Activated naive CD4-positive, alpha-beta T cell treated with anti-CD3 and anti-CD28 coated beads, Interleukin-2, amount 50 U/mL, for 72 hours (primary cell): ENCODE measurements at regions not wholly inside any gene's neighbourhood (a gene's known extent, or its start where the extent isn't known, plus 50 kb on each side); places are given as distances from the start of the nearest gene placed in this dataset.
A peak's percentile ranks its signal among the peaks of the same experiment; 100 is the strongest.
"Not testable (repeated sequence)": the region's sequence is repeated elsewhere in the genome, so short reads cannot be mapped to it uniquely, and the experiment has no call there.

Source experiments
- ATAC-seq, 2 donors: fragments of 150-1000 bp; cut with Tn5 transposase; 2 replicates each; pipeline ENCODE4 v1.10.0; 2021; ENCODE audit warnings: mild to moderate bottlenecking in 2 of 2, moderate library complexity in 2 of 2
- DNase-seq, 2 donors: peaks; one replicate each; pipeline ENCODE4 v3.0.0; 2021 to 2022; ENCODE audit warnings: low spot score in 2 of 2
- H3K27ac Mint-ChIP-seq, 2 donors: one replicate each; pipeline ENCODE4 v1.8.0; 2022; ENCODE audit warnings: mild to moderate bottlenecking in 2 of 2, mixed read lengths in 2 of 2
- H3K36me3 Mint-ChIP-seq, 2 donors: one replicate each; pipeline ENCODE4 v1.8.0; 2022; ENCODE audit warnings: mixed read lengths in 2 of 2
- H3K9me3 Mint-ChIP-seq, 2 donors: one replicate each; pipeline ENCODE4 v1.8.0; 2022; ENCODE audit warnings: mixed read lengths in 2 of 2

DNA sequence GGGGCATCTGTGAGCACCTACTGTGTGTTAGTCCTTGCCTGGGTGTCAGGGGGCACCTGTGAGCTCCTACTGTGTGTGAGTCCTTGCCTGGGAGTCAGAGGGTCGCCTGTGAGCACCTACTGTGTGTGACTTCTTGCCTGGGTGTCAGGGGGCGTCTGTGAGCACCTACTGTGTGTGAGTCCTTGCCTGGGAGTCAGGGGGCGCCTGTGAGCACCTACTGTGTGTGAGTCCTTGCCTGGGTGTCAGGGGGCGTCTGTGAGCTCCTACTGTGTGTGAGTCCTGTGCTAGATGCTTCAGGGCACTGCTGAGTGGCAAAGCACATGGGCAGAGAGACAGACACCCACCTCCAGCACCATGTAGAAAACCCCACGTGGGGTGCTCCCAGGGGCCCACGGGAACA, 66.9 kb upstream of the COL5A1 start:
- DNase-seq, result peak in 1 of 2 donors; percentile 37
- not testable (repeated sequence) for H3K9me3 Mint-ChIP-seq, H3K36me3 Mint-ChIP-seq, H3K27ac Mint-ChIP-seq, ATAC-seq

DNA sequence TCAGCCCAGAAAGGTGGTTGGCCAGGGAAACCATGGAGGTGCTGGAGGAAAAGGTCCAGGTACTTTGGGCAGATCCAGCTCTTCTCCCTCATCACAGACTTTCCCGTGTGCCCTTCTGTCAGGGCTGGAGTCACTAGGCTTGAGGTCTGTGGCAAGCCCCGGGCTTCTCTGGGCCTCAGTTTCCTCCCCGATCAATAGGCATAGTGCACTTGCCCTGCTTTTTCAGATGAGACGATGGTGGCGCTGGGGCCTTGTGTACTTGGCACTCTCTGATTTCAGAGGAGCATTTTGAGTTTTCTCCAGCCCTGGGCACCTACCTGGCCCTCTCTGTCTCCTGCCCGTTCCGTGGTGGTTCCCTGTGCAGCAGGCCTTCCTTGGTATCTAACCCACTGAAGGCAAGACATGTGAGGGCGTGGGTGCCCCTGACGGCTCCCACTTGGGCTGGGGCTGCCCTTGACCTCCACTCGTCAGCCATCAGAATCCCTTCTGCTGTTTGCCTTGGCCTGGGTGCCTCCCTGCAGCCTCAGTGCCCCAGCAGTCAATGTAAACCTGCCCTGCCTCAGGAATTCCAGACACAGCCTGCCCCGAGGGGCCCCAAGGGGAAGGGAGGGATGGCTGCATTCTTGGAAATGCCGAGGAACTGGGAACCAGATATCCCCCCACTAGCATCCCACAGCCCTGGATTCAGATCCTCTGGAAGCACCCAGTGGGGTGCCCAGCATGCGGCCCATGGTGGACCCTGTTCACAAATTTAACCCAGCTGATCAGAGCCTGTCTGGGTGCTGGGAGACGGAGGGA, 66.3 kb upstream of the COL5A1 start:
- Mint-ChIP-seq H3K9me3 (no peaks in the 10 kb centered on the region), H3K36me3 (no peaks in the 10 kb centered on the region), H3K27ac (no peak overlapping the region)
- ATAC-seq (no peak), DNase-seq (peak in 1 of 2 donors; percentile 7)

DNA sequence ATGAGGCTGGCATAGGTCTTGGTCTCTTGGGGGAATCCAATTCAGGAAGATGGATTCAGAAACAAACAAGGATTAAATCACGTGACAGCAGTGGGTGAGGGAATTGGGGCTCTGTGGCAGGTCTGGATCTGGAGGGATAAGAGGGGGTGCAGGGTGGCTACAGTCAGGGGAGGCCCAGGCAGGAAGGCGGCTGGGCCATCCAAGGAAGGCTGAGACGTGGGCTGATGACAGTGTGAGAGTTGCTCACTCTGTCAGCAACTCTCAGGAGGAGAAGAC, 65.8 kb upstream of the COL5A1 start:
- ATAC-seq (no peak), DNase-seq (peak in 1 of 2 donors; percentile 1)
- Mint-ChIP-seq H3K9me3 (no peaks in the 10 kb centered on the region), H3K36me3 (no peaks in the 10 kb centered on the region), H3K27ac (no peak overlapping the region)

DNA sequence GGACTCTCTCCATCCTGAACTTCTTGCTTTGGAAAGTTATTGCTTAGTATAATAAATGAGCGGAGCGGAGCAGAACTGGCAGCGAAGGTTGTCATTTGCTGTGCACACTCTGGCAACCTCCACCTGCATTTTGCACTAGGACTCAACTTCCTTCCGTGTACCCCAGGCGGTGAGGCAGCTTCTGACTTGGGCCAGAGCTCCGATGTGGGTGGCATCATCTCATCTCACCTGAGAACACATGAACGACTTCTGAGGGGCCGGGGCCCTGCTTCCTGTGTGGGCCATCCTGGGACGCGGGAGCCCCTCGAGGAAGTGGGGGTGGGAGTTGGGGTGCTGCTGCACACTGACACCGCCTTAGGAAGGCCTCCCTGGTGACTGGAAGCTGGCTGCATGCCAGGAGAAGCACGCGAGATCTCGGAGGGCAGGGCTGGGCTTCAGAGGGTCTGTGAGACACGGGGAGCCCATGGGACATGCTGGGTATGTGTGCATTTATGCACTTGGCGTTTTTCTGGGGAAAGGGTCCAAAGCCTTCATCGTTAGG, 56.5 kb upstream of the COL5A1 start:
- no peak for ATAC-seq
- H3K36me3 Mint-ChIP-seq, result no peaks in the 10 kb centered on the region
- no peak for DNase-seq
- H3K9me3 Mint-ChIP-seq, result no peaks in the 10 kb centered on the region
- no peak overlapping the region for H3K27ac Mint-ChIP-seq

DNA sequence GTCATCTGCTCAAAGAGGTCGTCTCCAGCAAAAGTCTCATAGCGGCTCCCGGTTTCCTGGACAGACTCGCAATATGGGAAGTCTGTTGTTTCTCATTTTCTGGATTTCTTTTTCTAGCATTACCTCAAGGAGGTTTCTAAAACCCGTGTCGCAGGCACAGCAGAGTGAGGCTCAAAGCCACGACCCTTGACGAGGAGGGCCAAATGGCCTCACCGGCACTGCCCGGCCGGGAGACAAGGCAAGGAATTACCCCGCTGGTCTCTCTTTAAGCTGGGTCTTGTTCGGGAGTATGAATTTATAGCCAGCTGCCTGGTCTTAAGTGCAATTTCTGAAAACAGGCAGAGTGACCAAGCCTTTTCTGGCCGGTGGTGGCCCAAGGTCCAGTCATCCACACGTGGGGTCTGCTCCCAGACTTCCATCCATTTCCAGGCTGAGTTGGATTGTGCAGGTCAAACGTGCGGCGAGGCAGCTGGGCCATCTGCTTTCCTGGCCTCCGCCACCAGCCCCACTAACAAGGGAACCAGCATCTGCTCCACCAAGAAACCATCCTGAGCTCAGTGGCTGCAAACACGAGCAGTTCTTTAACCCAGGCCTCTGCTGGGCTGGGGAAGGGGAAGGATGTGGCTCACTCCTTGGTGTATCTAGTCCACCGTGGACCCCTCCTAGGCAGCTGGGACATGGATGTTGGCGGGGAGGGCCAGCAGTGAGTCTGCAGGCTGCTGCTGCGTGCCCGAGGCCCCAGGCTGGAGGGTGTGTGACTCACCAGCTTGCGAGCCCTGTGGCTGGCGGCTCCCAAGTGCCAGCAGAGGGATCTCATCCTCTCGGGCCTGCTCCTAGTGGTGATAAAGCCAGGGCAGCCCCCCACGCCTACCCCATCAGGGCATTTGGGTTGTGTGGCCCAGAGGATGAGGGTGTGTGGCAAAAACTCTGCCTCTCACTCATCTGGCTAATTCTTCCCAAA, 55.6 kb upstream of the COL5A1 start:
- DNase-seq (no peak), ATAC-seq (no peak)
- no peaks in the 10 kb centered on the region for H3K9me3 Mint-ChIP-seq
- H3K36me3 Mint-ChIP-seq, result no peaks in the 10 kb centered on the region
- H3K27ac Mint-ChIP-seq, result no peak overlapping the region

DNA sequence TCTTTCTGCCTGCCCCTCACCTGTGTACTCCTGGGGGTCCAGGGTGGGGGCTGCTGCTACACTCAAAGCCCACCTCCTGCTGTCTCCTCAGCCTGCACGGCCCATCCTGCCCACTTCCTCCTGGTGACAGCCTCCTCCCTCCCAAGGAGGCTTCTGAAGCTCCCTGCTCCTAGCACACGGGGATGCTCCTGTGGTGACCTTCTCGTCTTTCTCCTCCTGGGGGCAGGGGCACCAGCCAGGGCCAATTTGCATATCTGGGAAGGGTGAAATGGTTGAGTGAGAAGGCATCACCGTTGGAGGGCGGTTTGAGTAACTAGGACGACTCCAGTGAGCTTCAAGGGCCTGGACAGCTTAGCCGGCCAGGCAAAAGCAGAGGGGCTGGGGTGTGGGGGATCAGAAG, 51.9 kb upstream of the COL5A1 start:
- DNase-seq (no peak), ATAC-seq (no peak)
- H3K36me3 Mint-ChIP-seq, result no peaks in the 10 kb centered on the region
- H3K9me3 Mint-ChIP-seq, result no peaks in the 10 kb centered on the region
- no peak overlapping the region for H3K27ac Mint-ChIP-seq

DNA sequence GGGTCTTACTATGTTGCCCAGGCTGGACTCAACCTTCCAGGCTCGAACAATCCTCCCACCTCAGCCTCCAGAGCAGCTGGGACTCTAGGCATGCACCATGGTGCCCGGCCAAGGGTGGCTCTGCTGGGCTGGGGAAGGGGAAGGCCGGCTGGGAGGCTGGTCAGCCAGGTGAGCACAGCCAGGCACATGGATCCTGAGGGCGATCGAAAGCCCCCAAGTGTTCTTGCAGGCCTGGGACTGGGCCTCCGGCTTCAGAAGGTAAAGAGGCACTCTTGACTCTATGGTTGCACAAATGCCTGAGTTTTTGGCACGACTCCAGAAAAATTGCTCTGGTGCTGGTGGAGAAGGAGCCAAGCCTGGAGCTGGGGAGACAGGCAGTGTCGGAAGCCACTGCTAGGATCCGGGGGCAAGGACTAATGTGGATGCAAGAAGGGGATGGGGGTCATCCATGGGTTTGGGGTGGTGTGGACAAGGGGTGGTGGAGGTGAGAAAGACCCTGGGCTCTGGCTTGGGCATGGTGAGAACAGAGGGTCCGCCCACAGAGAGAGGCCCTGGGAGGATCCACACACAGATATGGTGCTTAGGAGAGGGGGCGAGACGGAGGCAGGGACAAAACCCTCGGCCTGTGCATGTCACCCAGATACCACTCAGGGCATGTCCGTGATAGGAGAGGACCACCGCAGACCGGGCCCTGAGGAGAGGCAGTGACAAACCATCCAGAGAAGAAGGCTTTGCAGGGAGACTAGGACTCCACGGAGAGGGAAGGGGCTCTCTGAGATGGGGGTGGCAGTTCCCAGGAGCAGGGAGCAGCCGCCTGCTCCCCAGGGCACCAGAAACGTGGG, 51.1 kb upstream of the COL5A1 start:
- Mint-ChIP-seq H3K36me3 (no peaks in the 10 kb centered on the region), H3K27ac (no peak overlapping the region), H3K9me3 (no peaks in the 10 kb centered on the region)
- DNase-seq, result no peak
- no peak for ATAC-seq

- Mint-ChIP-seq H3K36me3 (no peaks in the 10 kb centered on the region), H3K27ac (no peak overlapping the region), H3K9me3 (no peaks in the 10 kb centered on the region)
- ATAC-seq, result no peak
- no peak for DNase-seq
Observed at GRCh38 chr9:134591082-134591571, 50.5 kb upstream of the COL5A1 start.

DNA sequence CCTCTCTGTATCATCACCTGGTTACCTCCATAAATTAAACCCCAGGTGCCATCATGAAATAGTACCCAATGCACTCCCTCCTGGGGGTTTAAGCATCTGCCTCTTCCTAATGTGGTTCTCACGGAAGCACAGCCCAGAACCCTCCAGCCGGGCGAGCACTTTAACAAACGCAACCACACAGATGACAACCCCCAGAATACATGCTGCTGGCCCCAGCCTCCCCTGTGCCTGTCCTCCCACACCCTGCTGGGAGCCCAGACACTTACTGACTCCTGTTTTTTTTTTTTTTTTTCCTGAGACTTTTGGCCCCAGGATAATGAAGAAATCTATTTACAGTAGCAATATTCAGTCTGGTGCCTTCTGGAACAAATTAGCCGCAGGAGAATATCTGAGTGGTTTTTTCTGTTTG, 50.0 kb upstream of the COL5A1 start:
- no peak for ATAC-seq
- Mint-ChIP-seq H3K27ac (no peak overlapping the region), H3K9me3 (no peaks in the 10 kb centered on the region), H3K36me3 (no peaks in the 10 kb centered on the region)
- no peak for DNase-seq
